BLaER1 treated with 17β-estradiol and CSF1 and Interleukin-3, amounts not matched to agents 10 nM and 100 nM (cell line): ENCODE measurements at regions not wholly inside any gene's neighbourhood (a gene's known extent, or its start where the extent isn't known, plus 50 kb on each side); places are given as distances from the start of the nearest gene placed in this dataset.
A peak's percentile ranks its signal among the peaks of the same experiment; 100 is the strongest.
"Not testable (repeated sequence)": the region's sequence is repeated elsewhere in the genome, so short reads cannot be mapped to it uniquely, and the experiment has no call there.

ENCODE experiments used
- H3K27ac ChIP-seq, 11 experiments: shearing (Covaris generic); formaldehyde crosslinking; 2 replicates each; pipeline ENCODE4 v1.8.1; 2022
- H3K27me3 ChIP-seq, 11 experiments: shearing (Covaris generic); formaldehyde crosslinking; 2 replicates each; pipeline ENCODE4 v1.8.1; 2022
- H3K36me3 ChIP-seq, 11 experiments: shearing (Covaris generic); formaldehyde crosslinking; 2 replicates each; pipeline ENCODE4 v1.8.1; 2022
- H3K4me1 ChIP-seq, 10 experiments: shearing (Covaris generic); formaldehyde crosslinking; 2 replicates each; pipeline ENCODE4 v1.8.1; 2022
- H3K4me2 ChIP-seq, 11 experiments: shearing (Covaris generic); formaldehyde crosslinking; 2 replicates each; pipeline ENCODE4 v1.8.1; 2022
- H3K4me3 ChIP-seq, 10 experiments: shearing (Covaris generic); formaldehyde crosslinking; 2 replicates each; pipeline ENCODE4 v1.8.1; 2022
- H3K9ac ChIP-seq, 11 experiments: shearing (Covaris generic); formaldehyde crosslinking; 2 replicates each; pipeline ENCODE4 v1.8.1; 2022
- H3K9me3 ChIP-seq, 11 experiments: shearing (Covaris generic); formaldehyde crosslinking; replicated peaks in 1 of 11; 2 replicates each; pipeline ENCODE4 v1.8.1; 2022
- H4K20me1 ChIP-seq, 11 experiments: shearing (Covaris generic); formaldehyde crosslinking; 2 replicates each; pipeline ENCODE4 v1.8.1; 2022

DNA sequence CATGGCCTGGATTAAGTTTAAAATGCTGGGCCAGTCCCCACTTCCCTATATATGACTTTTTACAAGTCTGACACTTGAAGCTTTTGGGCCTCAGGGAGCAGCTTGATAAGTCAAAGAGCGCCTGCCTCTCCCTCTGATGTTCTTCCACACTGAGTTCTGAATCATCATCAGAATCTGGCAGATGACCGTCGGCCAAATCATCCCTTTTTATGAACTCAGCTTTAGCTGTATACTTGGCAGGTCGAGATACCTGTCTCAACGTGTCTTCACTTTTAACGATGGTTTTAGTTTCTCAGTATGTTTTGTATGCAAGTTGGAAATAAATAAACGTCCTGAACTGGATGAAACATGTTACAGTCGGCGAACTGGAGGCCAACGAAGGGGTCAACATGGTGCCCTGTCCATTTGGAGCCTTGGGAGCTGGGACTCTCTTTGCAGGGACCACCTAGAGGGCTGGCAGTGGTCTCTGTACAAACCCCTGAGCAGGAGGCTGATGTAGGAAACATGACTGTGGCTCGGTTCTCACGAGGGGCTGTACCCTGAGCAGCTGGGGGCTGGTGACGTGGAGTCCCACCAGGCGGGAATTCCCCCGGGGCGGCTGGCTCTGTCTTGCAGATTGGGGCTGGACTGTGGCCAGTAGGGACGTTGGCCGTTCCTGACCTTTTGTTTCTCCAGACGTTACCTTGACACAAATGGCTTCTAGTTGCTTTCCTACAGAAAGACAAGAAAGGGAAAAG is 192.2 kb upstream of the PRKX start:
- H4K20me1 ChIP-seq, H3K9me3 ChIP-seq, H3K4me1 ChIP-seq, H3K27ac ChIP-seq, H3K4me2 ChIP-seq, H3K27me3 ChIP-seq, H3K9ac ChIP-seq, H3K36me3 ChIP-seq, H3K4me3 ChIP-seq: not testable (repeated sequence)

DNA sequence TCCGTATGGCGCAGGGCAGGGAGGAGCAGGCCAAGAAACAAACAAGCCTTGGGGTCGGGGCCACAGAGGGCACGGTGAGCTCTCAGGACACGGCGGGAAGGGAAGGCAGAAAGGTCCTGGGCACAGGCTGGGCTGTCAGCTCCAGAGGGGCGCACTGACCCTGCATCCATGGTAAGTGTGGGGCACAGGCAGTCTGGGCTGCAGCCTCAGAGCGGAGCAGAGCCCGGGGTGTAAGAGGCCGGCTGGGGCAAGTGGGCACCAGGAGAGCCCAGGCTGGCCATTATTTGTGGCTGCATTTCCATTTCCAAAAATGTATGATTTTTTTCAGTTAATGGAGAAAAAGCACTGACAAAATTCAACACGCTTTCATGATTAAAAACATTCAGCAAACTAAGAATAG is 188.8 kb upstream of the PRKX start:
- H3K4me1 ChIP-seq, H3K27ac ChIP-seq, H3K9me3 ChIP-seq, H3K27me3 ChIP-seq, H3K4me3 ChIP-seq, H3K36me3 ChIP-seq, H3K4me2 ChIP-seq, H4K20me1 ChIP-seq, H3K9ac ChIP-seq: not testable (repeated sequence)

DNA sequence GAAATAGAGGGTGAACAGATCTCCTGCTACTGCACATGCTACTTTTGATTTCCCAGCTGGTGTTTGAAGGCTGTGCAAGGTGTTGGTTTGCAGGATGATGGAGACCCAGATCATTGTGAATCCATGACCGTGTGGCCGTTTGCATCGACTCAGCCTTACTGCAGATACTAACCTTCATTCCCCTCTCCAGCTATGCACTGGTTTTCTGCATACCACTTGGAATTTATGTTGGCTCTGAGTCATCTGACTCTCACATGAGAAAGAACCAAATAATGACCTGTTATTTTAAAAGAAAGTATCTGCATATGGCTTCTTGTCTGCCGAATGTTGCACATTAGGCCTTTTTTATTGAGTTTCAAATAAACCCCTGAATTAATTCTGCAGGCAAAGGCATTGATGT is 183.3 kb upstream of the PRKX start:
- H3K9me3 ChIP-seq, H3K36me3 ChIP-seq, H3K4me1 ChIP-seq, H3K4me3 ChIP-seq, H3K4me2 ChIP-seq, H4K20me1 ChIP-seq, H3K27ac ChIP-seq, H3K27me3 ChIP-seq, H3K9ac ChIP-seq: not testable (repeated sequence)

DNA sequence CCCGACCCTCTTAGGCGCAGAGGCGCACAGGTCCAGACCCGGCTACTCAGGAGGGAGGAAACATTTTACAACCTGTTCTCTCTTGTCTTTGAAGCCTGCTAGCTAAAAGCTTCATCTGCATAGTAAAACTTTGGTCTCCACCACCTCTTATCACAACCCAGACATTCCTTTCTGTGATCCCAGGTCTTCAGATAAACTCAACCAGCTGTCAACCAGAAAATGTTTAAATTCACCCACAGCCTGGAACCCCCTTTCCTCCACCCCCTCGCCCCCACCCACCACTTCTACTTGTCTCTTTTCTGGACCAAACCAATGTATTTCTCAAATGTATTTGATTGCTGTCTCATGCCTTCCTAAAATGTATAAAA is 169.1 kb upstream of the PRKX start:
- not testable (repeated sequence) for H3K36me3 ChIP-seq, H4K20me1 ChIP-seq, H3K4me2 ChIP-seq, H3K9me3 ChIP-seq, H3K27ac ChIP-seq, H3K4me1 ChIP-seq, H3K9ac ChIP-seq, H3K27me3 ChIP-seq
- H3K4me3 ChIP-seq, result 0 out of 20 replicates have a peak overlapping the region, but pooled peaks of 1 of the 10 experiments have one; percentile 42

DNA sequence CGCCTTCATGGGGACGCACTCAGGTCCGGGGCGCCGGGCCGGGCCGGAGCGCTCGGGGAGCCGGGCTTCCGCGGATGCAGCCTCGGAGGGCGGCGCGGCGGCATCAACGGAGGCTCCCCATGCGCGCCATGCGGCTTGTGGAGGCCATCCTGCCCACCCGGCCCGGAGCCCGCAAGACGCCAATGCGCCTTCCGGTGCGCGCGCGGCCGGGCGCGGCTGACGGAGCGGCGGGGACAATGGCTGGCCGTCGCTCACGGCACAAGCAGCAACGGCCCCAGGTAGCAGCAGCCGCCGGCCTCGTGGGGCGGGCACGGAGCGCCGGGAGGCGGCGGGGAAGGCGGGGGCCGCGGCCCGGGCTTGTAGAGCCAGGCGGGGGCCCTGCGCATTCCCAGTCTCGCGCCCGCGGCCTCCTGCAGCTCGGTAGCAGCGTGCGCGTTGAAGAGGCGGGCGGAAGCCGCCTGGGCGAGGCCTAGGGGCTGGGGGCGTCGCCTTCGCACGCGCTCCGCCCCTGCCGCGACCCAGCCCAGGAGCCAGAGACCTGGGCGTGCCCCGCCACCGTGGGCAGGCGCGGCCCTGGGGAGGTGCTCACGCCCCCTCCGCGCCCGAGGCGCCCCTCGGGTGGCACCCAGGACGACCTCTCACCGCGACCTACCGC is 168.6 kb upstream of the PRKX start:
- H3K4me2 ChIP-seq, H3K4me1 ChIP-seq, H3K9ac ChIP-seq, H3K27ac ChIP-seq, H3K27me3 ChIP-seq, H3K36me3 ChIP-seq, H4K20me1 ChIP-seq, H3K9me3 ChIP-seq: not testable (repeated sequence)
- 0 out of 20 replicates have a peak overlapping the region, but pooled peaks of 1 of the 10 experiments have one; percentile 42 for H3K4me3 ChIP-seq

DNA sequence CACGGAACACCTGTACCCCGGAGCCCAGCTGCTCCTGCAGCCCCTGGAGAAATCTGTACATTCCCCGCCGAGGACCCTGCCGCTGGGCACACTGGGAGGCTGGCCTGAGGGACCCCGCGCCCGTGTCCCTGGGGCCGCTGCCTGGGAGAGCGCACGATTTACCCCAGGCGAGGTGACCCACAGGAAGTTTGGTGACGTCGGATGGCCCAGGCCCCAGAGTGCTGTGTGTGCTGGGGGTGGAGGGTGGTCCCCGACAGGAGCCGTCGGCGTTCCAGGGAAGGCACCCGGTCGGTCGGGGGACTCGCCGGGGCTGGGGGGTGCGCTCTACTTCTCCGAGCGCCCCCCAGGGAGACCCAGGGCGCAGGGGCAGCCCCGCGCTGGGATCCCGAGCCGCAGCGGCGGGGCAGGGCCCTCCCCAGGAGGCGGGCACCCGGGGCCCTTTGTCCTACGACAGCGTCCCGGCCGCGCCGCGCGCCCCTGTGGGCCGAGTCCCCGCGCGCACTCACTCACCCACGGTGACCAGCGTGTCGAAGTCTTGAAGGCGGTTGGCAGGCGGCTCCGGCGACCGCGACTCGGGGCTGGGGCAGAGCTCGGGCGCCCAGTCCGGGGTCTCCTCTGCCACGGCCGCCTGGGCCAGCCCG is 167.9 kb upstream of the PRKX start:
- not testable (repeated sequence) for H4K20me1 ChIP-seq, H3K9ac ChIP-seq, H3K36me3 ChIP-seq, H3K9me3 ChIP-seq, H3K4me1 ChIP-seq, H3K27me3 ChIP-seq, H3K4me2 ChIP-seq, H3K4me3 ChIP-seq, H3K27ac ChIP-seq

DNA sequence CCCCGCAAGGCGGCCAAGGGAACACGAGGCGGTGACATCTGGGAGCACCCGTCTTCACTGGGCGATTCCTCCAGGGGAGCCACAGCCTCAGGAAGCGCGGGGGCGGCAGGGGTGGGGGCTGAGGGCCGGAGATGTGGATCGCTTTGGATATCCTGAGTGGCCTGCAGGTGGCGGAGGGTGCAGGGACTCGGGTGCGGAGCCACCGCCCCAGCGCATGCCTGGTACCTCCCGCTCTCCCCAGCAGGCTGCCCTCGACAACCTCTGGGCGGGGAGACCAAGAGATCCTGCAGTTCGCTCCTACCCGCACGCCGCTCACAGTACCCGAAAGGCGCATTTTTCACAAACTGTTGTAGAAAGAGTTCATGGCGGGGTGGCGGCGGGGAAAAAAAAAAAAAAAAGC is 162.9 kb upstream of the PRKX start:
- H3K36me3 ChIP-seq, H3K4me3 ChIP-seq, H3K4me1 ChIP-seq, H3K9me3 ChIP-seq, H3K27ac ChIP-seq, H3K4me2 ChIP-seq, H3K27me3 ChIP-seq, H3K9ac ChIP-seq, H4K20me1 ChIP-seq: not testable (repeated sequence)

DNA sequence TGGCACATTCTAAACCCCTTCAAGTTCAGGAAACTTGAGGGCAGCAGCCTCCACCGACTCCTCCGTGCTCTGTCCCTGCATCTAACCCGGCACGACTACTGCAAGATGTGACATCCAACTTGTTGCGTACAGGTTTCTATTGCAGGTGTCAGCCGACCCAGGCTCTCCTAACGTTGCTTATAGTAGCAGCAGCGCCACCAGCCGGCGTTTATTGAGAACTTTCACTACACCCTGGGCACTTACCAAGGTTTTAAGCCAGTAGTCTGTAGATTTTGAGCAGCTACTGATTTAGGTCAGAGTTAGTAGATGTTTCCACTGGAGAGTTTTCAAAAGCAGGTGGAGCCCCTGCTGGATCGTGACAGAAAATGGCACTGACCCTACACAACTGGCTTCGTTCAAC is 162.2 kb upstream of the PRKX start:
- H3K27ac ChIP-seq, H3K9me3 ChIP-seq, H3K4me1 ChIP-seq, H3K27me3 ChIP-seq, H3K4me2 ChIP-seq, H3K4me3 ChIP-seq, H3K9ac ChIP-seq, H4K20me1 ChIP-seq, H3K36me3 ChIP-seq: not testable (repeated sequence)

DNA sequence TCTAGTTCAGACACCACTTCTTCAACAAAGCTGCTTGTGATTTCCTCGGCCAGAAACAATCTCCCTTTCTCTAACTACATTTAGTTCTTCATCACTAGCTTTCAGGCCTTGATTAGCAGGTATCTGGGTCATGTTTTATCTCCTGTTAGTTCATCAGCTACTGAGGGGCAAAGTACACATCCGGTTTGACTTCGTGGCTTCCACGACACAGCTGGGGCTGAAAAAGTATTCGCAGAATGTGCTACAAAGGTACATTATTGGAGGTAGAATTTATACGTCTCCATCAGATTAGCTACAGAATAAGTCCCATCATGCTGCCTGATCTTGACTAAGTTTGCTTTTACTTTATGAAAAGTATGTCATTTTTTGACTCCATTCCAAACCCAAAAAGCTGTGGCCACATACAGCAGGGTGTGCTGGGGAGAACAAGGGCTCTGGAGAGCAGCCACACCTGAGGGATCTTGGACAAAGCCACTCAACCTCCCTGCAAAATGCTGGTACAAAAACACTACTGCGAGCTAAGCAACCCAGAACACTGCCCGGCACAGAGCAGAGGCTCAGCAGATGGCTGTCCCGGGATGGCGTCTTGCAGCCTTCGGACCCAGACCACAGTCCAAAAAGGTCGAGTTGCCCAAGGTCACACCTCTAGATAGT is 158.9 kb upstream of the PRKX start:
- H3K36me3 ChIP-seq, H4K20me1 ChIP-seq, H3K27ac ChIP-seq, H3K4me3 ChIP-seq, H3K27me3 ChIP-seq, H3K4me1 ChIP-seq, H3K4me2 ChIP-seq, H3K9me3 ChIP-seq, H3K9ac ChIP-seq: not testable (repeated sequence)

DNA sequence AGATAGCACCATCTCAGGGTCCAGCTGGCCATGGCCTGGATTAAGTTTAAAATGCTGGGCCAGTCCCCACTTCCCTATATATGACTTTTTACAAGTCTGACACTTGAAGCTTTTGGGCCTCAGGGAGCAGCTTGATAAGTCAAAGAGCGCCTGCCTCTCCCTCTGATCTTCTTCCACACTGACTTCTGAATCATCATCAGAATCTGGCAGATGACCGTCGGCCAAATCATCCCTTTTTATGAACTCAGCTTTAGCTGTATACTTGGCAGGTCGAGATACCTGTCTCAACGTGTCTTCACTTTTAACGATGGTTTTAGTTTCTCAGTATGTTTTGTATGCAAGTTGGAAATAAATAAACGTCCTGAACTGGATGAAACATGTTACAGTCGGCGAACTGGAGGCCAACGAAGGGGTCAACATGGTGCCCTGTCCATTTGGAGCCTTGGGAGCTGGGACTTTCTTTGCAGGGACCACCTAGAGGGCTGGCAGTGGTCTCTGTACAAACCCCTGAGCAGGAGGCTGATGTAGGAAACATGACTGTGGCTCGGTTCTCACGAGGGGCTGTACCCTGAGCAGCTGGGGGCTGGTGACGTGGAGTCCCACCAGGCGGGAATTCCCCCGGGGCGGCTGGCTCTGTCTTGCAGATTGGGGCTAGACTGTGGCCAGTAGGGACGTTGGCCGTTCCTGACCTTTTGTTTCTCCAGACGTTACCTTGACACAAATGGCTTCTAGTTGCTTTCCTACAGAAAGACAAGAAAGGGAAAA is 153.8 kb upstream of the PRKX start:
- H3K9me3 ChIP-seq, H3K4me3 ChIP-seq, H3K27me3 ChIP-seq, H4K20me1 ChIP-seq, H3K4me1 ChIP-seq, H3K27ac ChIP-seq, H3K4me2 ChIP-seq, H3K9ac ChIP-seq, H3K36me3 ChIP-seq: not testable (repeated sequence)

DNA sequence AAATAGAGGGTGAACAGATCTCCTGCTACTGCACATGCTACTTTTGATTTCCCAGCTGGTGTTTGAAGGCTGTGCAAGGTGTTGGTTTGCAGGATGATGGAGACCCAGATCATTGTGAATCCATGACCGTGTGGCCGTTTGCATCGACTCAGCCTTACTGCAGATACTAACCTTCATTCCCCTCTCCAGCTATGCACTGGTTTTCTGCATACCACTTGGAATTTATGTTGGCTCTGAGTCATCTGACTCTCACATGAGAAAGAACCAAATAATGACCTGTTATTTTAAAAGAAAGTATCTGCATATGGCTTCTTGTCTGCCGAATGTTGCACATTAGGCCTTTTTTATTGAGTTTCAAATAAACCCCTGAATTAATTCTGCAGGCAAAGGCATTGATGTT is 144.9 kb upstream of the PRKX start:
- not testable (repeated sequence) for H3K27ac ChIP-seq, H3K4me3 ChIP-seq, H4K20me1 ChIP-seq, H3K27me3 ChIP-seq, H3K9me3 ChIP-seq, H3K9ac ChIP-seq, H3K36me3 ChIP-seq, H3K4me1 ChIP-seq, H3K4me2 ChIP-seq

DNA sequence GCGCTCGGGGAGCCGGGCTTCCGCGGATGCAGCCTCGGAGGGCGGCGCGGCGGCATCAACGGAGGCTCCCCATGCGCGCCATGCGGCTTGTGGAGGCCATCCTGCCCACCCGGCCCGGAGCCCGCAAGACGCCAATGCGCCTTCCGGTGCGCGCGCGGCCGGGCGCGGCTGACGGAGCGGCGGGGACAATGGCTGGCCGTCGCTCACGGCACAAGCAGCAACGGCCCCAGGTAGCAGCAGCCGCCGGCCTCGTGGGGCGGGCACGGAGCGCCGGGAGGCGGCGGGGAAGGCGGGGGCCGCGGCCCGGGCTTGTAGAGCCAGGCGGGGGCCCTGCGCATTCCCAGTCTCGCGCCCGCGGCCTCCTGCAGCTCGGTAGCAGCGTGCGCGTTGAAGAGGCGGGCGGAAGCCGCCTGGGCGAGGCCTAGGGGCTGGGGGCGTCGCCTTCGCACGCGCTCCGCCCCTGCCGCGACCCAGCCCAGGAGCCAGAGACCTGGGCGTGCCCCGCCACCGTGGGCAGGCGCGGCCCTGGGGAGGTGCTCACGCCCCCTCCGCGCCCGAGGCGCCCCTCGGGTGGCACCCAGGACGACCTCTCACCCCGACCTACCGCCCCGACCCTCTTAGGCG is 130.2 kb upstream of the PRKX start:
- H3K4me2 ChIP-seq, H3K4me1 ChIP-seq, H4K20me1 ChIP-seq, H3K9me3 ChIP-seq, H3K27me3 ChIP-seq, H3K36me3 ChIP-seq: not testable (repeated sequence)
- peak overlapping the region in 10 of 11 experiments; percentile 46 to 77 (median 69); a peak in 18 of 22 replicates for H3K27ac ChIP-seq
- H3K9ac ChIP-seq, result peak overlapping the region in 10 of 11 experiments; percentile 48 to 80 (median 74); a peak in 18 of 22 replicates
- peak overlapping the region; percentile 38 to 65 (median 56); a peak in 19 of 20 replicates for H3K4me3 ChIP-seq
